KMS-11 (cell line): ENCODE measurements at regions not wholly inside any gene's neighbourhood (a gene's known extent, or its start where the extent isn't known, plus 50 kb on each side); places are given as distances from the start of the nearest gene placed in this dataset.

ENCODE experiments used
- H2AFZ ChIP-seq: fragments of 200-600 bp; sonication (generic); 2 replicates; pipeline ENCODE4 v1.6.1; 2016; ENCODE audit warnings: antibody characterized with exemption, mixed run types, low read depth
- H3K27ac ChIP-seq: fragments of 200-600 bp; sonication (generic); 2 replicates; pipeline ENCODE4 v1.6.1; 2016; ENCODE audit warnings: mild to moderate bottlenecking, mixed run types
- H3K27me3 ChIP-seq: fragments of 200-600 bp; sonication (generic); 2 replicates; pipeline ENCODE4 v1.6.1; 2017; ENCODE audit warnings: mild to moderate bottlenecking, low read depth, mixed run types, moderate library complexity; ENCODE audit not compliant: insufficient read depth
- H3K36me3 ChIP-seq: fragments of 200-600 bp; sonication (generic); 2 replicates; pipeline ENCODE4 v1.6.1; 2017; ENCODE audit warnings: mild to moderate bottlenecking, mixed run types; ENCODE audit not compliant: insufficient read depth
- H3K4me1 ChIP-seq: fragments of 200-600 bp; sonication (generic); 2 replicates; pipeline ENCODE4 v1.6.1; 2016; ENCODE audit warnings: mild to moderate bottlenecking, low read depth, mixed run types; ENCODE audit not compliant: poor library complexity, severe bottlenecking
- H3K4me2 ChIP-seq: fragments of 200-600 bp; sonication (generic); 2 replicates; pipeline ENCODE4 v1.7.0; 2016; ENCODE audit warnings: mild to moderate bottlenecking, mixed run types
- H3K4me3 ChIP-seq: fragments of 200-600 bp; sonication (generic); IDR thresholded peaks from 2 replicates; pipeline ENCODE4 v1.6.1; 2017; ENCODE audit warnings: low read depth, low read length, mixed read lengths; ENCODE audit not compliant: insufficient read depth
- H3K79me2 ChIP-seq: fragments of 200-600 bp; sonication (generic); 2 replicates; pipeline ENCODE4 v1.6.1; 2016; ENCODE audit warnings: low read depth, mixed run types; ENCODE audit not compliant: insufficient read depth
- H3K9ac ChIP-seq: fragments of 200-600 bp; sonication (generic); 2 replicates; pipeline ENCODE4 v1.6.1; 2016; ENCODE audit warnings: mild to moderate bottlenecking, mixed run types
- H4K20me1 ChIP-seq: fragments of 200-600 bp; sonication (generic); 2 replicates; pipeline ENCODE4 v1.6.1; 2016; ENCODE audit warnings: mild to moderate bottlenecking, mixed run types; ENCODE audit not compliant: insufficient read depth
- TF ChIP-seq, protein P1 (sequence below): fragments of 200-600 bp; sonication (generic); conservative IDR thresholded peaks from 2 replicates; pipeline ENCODE4 v1.6.1; 2017; ENCODE audit warnings: low read depth, mild to moderate bottlenecking, antibody characterized with exemption, low read length, moderate library complexity, mixed read lengths

DNA sequence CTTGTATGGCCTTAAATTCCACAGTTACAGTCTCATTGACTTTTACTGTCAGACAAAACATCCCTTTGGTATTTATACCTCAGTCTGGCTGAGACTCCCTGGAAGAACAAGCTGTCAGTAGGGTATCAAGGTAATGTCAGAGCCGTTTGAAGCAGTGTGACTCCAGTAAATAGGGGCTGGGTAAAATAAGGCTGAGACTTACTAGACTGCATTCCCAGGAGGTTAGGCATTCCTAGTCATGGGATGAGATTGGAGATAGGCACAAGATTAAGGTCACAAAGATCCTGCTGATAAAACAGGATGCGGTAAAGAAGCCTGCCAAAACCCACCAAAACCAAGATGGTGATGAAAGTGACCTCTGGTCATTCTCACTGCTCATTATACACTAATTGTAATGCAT is 219.5 kb upstream of the SKOR2 start:
- Histone ChIP-seq H3K4me3 (no peak overlapping the region), H3K36me3 (no peaks in the 10 kb centered on the region), H2AFZ (no peak overlapping the region), H3K4me1 (no peaks in the 10 kb centered on the region), H4K20me1 (no peaks in the 10 kb centered on the region), H3K27me3 (no peaks in the 10 kb centered on the region), H3K9ac (no peak overlapping the region), H3K27ac (no peak overlapping the region), H3K4me2 (no peak overlapping the region), H3K79me2 (no peaks in the 10 kb centered on the region)
- TF ChIP-seq, protein P1, sequence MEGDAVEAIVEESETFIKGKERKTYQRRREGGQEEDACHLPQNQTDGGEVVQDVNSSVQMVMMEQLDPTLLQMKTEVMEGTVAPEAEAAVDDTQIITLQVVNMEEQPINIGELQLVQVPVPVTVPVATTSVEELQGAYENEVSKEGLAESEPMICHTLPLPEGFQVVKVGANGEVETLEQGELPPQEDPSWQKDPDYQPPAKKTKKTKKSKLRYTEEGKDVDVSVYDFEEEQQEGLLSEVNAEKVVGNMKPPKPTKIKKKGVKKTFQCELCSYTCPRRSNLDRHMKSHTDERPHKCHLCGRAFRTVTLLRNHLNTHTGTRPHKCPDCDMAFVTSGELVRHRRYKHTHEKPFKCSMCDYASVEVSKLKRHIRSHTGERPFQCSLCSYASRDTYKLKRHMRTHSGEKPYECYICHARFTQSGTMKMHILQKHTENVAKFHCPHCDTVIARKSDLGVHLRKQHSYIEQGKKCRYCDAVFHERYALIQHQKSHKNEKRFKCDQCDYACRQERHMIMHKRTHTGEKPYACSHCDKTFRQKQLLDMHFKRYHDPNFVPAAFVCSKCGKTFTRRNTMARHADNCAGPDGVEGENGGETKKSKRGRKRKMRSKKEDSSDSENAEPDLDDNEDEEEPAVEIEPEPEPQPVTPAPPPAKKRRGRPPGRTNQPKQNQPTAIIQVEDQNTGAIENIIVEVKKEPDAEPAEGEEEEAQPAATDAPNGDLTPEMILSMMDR, result no peak

DNA sequence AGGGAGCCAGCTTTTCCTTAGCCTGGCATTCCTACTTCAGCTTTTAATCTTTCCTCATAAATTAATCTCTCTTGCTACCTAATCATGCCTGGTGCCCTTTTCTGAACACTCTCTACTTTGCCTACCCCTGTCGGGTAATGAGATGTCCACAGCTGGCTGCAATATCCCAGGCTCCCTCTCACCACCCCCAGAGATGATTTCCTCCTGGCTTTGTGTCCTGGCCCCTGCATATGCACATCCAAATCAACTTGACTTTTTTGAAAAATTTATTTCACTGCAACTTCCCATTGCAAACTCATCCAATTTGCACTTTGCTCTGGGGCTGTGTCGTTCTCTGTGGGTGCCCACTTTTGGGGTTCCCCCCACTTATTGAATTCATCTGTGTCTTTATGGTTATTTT is 218.1 kb upstream of the SKOR2 start:
- no peak overlapping the region for H3K27ac ChIP-seq

GRCh38 chr18:47461977-47462376 is 210.5 kb upstream of the SKOR2 start:
- TF ChIP-seq, protein P1, result no peak
- Histone ChIP-seq H2AFZ (no peak overlapping the region), H3K27me3 (no peaks in the 10 kb centered on the region), H3K4me1 (no peaks in the 10 kb centered on the region), H3K4me2 (no peak overlapping the region), H3K4me3 (no peak overlapping the region), H3K9ac (no peak overlapping the region), H3K36me3 (no peaks in the 10 kb centered on the region), H3K79me2 (no peaks in the 10 kb centered on the region), H3K27ac (no peak overlapping the region), H4K20me1 (no peaks in the 10 kb centered on the region)

More for the DNA sequence above, 218.1 kb upstream of the SKOR2 start:
- no peak overlapping the region for H2AFZ ChIP-seq
- no peaks in the 10 kb centered on the region for H4K20me1 ChIP-seq
- H3K36me3 ChIP-seq, result no peaks in the 10 kb centered on the region
- no peaks in the 10 kb centered on the region for H3K79me2 ChIP-seq
- H3K4me3 ChIP-seq, result no peak overlapping the region
- H3K4me1 ChIP-seq, result no peaks in the 10 kb centered on the region
- no peak overlapping the region for H3K9ac ChIP-seq
- H3K4me2 ChIP-seq, result no peak overlapping the region
- TF ChIP-seq, protein P1, result no peak
- H3K27me3 ChIP-seq, result no peaks in the 10 kb centered on the region

DNA sequence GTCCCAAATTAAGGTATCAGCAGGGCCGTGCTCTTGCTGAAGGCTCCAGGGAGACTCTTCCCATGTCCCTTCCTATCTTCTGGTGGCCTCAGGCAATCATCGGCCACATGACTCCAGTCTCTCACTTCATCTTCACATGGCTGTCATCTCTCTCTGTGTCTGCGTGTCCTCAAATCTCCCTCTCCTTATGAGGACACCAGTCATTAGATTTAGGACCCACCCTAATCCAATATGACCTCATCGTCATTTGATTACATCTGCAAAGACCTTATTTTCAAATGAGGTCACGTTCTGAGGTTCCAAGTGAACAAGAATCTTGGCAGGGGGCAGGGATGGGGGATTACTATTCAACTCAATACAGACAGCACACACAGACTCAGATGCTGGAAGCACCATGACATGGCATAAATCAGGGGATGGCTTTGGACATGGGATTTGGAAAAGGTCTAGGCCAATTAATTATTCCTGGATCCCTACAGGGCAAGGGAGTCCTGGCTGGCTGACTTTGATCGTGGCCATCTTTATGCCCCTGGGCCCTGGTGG is 210.0 kb upstream of the SKOR2 start:
- no peak overlapping the region for H3K4me3 ChIP-seq
- TF ChIP-seq, protein P1, result no peak
- H3K27me3 ChIP-seq, result no peaks in the 10 kb centered on the region
- H3K4me1 ChIP-seq, result no peaks in the 10 kb centered on the region
- no peak overlapping the region for H2AFZ ChIP-seq
- no peaks in the 10 kb centered on the region for H3K79me2 ChIP-seq
- no peaks in the 10 kb centered on the region for H4K20me1 ChIP-seq
- H3K36me3 ChIP-seq, result no peaks in the 10 kb centered on the region
- no peak overlapping the region for H3K4me2 ChIP-seq
- H3K9ac ChIP-seq, result no peak overlapping the region
- H3K27ac ChIP-seq, result no peak overlapping the region
